A204.1 (cell line): ENCODE measurements at regions not wholly inside any gene's neighbourhood (a gene's known extent, or its start where the extent isn't known, plus 50 kb on each side); places are given as distances from the start of the nearest gene placed in this dataset.

Experiments used
- FAIRE-seq: peaks from 2 replicates; lab custom pipeline; 2012; peaks lifted over from hg19 to GRCh38; lab: Jason Lieb, UNC

DNA sequence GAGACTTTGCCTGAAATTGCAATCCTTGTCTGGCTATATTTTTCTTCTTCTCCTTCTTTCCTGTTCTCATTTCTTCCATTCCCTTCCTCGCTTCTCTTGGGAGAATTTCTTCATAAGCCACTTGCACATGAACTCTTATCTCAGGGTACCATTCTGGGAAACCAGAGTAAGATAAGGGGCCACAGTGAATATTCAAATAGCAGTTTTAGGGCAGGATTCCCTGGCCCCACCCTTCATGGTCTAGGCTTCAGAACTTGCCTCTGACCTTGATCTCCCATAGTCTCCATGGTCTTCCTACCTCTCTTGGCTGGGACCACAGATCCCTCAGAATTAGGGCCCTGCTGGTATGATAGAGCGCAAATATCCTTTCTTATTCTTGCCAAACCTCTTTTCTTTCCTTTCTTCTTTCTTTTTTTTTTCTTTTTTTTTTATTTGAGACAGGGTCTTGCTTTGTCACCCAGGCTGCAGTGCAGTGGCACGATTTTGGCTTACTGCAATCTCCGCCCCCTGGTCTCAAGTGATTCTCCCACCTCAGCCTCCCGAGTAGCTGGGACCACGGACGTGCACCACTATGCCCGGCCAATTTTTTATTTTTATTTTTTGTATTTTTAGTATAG, 123.0 kb upstream of the CITED2 start:
- FAIRE-seq = no peak

DNA sequence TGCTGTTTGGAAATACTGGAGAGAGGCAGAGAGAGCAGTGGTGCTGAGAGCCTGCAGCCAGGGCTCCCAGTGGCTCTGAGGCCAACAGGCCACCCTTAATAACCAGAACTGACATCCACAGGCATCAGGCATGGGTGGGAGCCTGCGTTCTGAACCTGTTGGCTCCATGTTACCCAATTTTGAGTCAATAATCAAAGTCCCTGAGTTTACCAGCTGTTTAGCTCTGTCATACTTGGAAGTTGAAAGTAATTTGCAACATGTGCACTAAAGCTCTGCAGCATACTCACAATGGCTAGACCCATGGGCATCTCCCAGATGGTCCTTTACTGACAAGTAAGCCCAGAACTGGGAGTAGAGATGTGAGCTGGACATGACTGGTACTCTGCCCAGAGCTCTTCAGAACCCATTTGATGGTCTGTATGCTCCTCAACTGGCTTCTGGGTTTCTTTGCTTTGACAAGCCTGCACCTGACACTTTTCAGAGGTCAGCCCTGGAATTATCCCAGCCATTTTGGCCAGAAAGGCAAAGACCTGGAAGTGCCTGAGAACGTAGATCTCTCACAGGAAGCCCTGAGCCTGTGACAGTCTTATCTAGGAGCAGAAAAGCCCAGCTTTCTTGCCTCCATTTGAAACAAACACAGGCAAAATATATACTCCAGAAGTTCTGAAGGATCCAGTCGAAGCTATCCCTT, 122.4 kb upstream of the CITED2 start:
- FAIRE-seq = no peak

GRCh38 chr6:139494376-139494990, 120.0 kb upstream of the CITED2 start:
- FAIRE-seq = no peak

- no peak for FAIRE-seq
These were observed 116.0 kb upstream of the CITED2 start for GRCh38 chr6:139490482-139490881.

GRCh38 chr6:139486476-139486799, 112.0 kb upstream of the CITED2 start:
- no peak for FAIRE-seq

- no peak for FAIRE-seq
These were observed 111.5 kb upstream of the CITED2 start for GRCh38 chr6:139485742-139486475.

DNA sequence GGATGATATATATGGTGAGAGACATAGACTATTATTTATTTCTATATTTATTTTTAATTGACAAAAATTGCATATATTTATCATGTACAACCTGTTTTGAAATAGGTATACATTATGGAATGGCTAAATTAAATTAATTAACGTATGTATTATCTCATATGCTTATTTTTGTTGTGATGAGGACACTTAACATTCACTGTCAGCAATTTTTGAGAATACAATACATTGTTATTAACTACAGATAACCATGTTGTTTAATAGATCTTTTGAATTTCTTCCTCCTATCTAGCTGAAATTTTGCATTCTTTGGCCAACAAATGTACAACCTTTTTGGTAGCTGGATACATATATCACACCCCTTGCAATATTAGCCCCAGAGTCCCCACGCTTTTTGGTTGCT, 110.7 kb upstream of the CITED2 start:
- no peak for FAIRE-seq

GRCh38 chr6:139483079-139483478, 108.6 kb upstream of the CITED2 start:
- FAIRE-seq = no peak

GRCh38 chr6:139482287-139482686, 107.8 kb upstream of the CITED2 start:
- FAIRE-seq = no peak

DNA sequence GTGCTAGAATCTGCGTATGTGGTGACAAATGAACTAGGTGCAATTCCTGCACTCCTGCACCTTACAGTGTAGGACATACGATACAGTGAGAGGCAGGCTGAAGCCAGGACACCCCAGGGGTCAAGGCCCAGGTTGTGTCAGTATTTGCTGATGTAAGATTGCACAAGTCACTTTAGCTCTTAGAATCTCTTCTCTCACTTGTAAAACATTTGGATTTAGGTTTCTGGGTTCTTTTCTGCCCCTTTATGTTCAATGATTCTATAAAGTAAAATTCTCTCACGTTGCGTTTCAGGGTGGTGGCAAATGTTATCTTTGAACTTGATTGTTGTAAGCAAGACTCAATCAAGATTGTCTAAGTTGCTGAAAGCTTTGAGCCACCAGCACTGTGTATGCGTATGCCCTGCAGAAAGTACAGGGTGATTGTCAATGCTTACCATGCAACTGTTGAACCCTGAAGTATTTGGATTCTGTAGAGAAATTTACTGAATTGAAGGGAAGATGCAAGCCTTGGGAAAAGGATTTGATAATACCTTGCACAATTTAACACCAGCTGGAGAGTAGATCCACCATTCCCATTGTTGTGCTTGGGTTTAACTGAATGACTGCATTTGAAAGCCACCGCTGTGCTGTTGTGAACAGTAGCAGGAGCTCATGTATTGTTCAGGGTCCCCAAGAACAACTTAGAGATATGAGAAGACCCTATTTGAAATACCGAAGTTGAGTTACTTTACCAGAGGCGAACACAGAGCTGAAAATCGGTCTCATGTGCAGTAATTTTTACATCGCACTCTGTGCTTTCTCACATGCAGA, 106.1 kb upstream of the CITED2 start:
- FAIRE-seq = no peak

- FAIRE-seq = no peak
These were observed 105.2 kb upstream of the CITED2 start for GRCh38 chr6:139479433-139480222.

DNA sequence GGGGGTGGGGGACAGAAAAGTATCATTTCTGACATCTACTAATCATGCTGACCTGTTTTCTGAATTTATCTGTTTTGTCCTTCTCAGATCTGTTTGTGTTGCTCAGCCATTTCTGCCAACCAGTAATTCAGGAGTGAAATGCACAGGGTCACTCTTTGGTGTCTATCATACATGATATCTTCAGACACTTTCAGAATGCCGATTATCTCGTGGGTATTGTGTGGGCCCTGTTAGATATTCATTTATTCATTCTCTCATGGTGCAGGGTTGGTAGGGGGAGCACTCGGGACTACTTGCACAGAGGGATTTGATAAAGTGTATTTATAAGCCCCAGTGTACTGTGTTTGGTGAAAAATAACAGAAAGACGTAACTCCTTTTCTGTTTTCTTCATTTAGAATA, 101.2 kb upstream of the CITED2 start:
- no peak for FAIRE-seq

DNA sequence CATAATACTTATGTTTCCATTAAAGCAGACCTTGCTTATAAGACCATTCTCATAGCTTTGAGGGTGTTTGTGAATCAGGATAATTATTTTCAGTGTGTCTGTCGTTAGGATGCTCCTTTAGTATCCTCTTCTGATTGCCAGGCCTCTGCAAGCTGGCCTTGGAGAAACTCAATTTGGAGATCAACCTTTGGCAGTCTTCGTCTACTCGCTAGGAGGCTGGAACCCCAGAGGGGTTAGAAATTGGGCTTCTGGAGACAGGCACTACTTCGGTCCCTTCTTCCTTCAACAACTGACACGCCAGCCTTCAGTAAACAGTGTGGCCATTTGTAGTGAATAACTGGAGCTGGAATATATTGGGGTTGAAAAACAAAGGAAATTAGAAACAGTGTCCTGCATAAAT, 100.8 kb upstream of the CITED2 start:
- FAIRE-seq = no peak

GRCh38 chr6:139474145-139475108, 100.0 kb upstream of the CITED2 start:
- no peak for FAIRE-seq

DNA sequence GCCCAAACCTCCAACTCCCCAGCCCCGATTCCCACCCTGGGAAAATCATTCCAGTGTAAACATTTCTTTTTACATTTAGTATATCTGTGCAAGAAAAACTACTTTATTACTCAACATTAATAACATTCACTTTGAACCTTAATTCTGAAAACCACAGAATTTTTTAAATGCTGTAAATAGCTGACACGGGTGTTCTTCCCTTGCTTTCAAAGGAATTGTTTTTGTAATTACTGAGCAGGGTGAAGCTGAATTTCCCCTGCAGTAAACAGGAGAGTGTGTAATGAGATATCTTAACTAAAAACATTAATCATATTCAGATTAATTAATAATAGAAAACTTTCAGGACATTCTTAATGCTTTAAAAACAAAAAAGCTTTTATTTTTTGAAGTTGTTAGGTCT, 99.3 kb upstream of the CITED2 start:
- FAIRE-seq = no peak

- no peak for FAIRE-seq
These were observed 98.8 kb upstream of the CITED2 start for GRCh38 chr6:139473231-139473701.

DNA sequence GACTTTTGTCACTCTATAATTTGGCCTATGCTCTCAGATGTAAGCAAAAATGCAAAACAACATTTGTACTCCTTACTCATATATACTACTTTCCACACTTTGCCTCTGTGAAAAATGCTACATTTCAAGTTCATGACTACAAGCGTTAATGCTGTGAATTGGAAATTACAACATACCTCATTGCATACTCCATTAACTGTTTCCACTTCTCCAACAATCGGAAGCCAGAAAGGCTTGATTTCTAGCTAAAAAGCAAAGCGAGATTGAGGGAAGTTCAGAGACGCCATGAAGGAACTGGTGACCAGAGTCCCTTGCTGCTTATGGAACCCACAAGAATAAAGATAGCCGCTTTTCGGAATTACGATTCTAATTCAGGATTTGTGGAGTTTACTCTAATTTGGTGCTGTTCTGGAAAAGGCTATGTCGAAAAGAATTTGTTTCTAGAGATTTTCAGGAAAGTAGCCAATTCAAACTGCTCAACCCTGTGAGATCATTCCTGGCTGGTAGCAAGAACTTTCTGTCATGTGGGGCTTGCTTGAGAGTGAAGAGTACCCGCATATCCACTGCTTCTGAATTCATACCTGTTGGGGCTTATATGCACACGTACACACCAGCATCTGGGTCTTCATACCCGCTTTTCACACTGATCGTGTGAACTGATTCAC, 98.0 kb upstream of the CITED2 start:
- FAIRE-seq = no peak

DNA sequence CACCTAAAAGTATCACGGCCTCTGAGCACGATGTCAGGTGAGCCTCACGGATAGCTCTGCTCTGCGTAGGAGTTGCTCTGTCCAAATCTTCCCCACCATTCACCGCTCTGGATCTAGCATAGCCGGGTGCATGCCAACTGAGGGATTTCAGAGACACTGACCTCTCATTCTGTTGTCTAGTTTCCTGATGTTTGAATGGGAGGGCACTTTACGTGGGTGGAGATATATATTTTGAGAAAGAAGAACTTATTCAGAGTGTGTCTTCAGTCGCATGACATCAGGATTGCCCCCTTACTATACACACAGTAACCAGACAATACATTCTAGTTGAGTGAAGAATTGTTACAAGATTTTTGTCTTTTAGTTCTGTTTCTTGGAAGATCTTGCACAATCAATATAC, 96.5 kb upstream of the CITED2 start:
- FAIRE-seq = no peak

GRCh38 chr6:139468178-139468819, 93.9 kb upstream of the CITED2 start:
- FAIRE-seq = no peak
